Left hindlimb (tissue), 1 donor: ENCODE measurements at regions not wholly inside any gene's neighbourhood (a gene's known extent, or its start where the extent isn't known, plus 50 kb on each side); places are given as distances from the start of the nearest gene placed in this dataset.
"Not testable (repeated sequence)": the region's sequence is repeated elsewhere in the genome, so short reads cannot be mapped to it uniquely, and the experiment has no call there.

ENCODE experiments used
- DNase-seq: peaks from one replicate; pipeline ENCODE4 v3.0.0-alpha.2; 2018

DNA sequence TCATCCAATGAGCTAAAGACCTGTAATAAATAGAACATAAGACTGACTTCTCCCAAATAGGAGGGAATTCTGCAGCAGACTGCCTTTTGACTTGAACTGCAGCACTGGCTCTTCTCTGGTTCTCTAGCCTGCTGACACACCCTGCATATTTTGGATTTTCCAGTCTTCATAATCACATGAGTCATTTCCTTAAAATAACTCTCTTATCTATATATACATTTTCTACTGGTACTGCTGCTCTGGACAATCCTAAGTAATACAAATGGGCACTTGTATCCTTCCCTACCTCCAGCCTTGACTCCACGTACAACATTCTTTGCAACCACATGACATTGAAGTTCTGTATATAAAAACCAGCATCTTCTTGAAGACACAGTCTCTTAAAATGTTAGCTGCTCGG is 429.4 kb upstream of the TMPRSS15 start:
- DNase-seq, result no peak

DNA sequence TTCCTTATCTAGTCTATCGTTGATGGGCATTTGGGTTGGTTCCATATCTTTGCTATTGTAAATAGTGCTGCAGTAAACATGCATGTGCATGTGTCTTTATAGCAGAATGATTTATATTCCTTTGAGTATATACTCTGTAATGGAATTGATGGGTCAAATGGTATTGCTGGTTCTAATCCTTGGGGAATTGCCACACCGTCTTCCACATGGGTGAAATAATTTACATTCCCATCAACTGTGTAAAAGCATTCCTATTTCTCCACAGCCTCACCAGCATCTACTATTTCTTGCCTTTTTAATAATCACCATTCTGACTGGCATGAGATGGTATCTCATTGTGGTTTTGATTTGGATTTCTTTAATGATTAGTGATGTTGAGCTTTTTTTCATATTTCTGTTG is 430.5 kb upstream of the TMPRSS15 start:
- DNase-seq, result not testable (repeated sequence)

DNA sequence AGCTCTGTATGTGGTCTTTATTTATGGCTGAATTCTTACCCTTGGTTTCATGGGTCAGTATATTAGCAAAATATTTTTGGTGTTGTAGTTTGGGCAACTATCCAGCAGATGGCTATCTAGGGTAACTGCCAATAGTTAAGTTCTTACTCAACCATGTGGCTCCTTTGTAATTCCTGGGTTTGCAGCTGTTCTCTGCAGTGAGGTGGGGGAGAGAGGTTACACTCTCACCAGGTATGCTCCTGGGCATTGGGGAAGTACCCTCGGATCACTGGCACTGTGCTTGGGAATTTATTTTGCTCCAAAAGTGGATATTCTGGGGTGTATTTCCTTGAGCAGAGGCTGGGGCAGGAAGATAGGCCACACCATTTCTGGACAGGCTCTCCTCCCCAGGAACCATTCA is 436.7 kb upstream of the TMPRSS15 start:
- no peak for DNase-seq

DNA sequence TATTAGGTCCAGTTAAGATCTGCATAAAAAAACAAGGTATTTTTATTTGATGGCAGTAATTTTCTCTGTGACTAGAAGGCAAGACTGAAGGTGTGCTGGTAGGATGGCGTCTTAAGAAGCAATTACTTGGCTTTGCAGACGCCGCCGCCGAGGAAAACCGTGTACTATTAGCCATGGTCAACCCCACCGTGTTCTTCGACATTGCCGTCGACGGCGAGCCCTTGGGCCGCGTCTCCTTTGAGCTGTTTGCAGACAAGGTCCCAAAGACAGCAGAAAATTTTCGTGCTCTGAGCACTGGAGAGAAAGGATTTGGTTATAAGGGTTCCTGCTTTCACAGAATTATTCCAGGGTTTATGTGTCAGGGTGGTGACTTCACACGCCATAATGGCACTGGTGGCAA is 454.0 kb upstream of the TMPRSS15 start:
- DNase-seq, result not testable (repeated sequence)

DNA sequence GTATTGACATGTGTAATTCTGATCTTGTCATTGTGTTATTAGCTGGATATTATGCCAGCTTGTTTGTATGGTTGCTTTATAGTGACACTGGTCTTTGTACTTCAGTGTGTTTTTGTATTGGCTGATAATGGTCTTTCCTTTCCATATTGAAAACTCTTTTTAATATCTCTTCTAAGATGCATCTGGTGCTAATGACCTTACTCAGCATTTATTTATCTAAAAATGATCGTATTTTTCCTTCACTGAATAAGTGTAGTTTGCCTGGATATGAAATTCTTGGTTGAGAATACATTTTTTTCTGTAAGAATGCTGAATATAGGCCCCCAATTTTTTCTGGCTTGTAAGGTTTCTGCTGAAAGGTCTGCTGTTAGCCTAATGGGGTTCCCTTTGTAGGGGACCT is 465.5 kb upstream of the TMPRSS15 start:
- no peak for DNase-seq

DNA sequence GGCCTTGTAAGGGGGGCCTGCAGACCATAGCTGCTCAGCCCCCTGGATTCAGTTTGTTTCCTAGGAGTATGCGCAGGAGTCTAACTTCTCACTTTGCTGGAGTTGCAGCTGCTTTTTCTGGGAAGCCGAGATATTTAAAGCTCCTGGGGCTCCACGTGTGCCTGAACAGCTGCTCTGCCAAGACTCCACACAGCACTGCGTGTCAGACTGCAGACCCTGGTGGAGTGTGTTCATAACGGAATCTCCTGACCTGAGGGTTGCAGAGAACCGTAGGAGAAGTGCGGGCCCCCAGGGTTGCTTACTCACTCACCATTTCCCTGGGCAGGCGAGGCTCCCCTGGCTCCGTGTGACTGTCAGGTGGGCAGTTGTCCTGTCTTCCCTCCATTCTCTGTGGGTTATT is 474.3 kb upstream of the TMPRSS15 start:
- DNase-seq, result peak; percentile 63

DNA sequence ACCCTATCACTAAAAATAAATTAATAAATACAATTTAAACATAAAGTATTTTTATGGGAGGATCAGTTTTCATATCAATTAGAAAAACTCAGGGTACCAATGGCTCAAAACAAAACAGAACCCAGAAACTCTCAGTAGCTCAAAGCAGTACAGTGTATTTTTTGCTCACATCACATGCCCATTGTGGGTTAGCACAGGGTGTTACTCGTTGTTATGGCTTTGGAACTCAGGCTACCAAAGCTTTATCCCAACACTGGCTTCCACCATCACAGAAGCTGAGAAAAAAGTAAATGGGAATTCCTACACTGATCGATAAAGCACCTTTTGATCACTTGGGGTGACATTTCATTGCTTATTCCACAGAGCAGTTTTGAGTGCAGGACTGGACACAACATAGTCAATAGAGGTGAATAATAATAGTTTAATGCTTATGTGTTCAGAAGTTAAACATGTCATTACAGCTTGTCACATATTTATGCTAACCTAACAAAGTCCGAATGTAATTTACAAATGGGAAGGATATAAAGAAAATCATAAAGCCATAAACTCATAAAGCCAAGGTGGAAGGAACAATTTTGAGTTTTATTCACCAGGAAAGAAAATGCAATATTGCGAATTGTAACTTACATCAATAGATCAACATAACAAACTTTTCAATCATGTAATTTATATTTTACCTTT is 484.5 kb upstream of the TMPRSS15 start:
- no peak for DNase-seq

DNA sequence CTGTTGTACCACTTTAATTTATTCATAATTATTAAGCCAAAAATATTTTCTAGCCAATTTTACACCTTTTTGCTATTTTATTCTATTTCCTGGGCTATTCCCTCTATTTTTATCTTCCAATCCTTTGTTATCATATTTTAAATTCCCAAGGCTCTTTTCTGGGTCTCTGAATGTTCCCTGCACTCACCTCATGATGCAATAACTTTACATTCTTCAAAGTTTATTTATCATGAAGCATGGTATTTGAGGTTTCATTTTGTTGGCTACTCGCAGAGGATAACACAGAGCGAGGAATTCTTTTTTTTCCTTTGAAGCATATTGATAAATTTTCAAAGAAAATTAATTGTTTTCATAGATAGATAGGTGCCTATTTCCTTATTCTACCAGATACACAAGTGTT is 489.8 kb upstream of the TMPRSS15 start:
- no peak for DNase-seq

DNA sequence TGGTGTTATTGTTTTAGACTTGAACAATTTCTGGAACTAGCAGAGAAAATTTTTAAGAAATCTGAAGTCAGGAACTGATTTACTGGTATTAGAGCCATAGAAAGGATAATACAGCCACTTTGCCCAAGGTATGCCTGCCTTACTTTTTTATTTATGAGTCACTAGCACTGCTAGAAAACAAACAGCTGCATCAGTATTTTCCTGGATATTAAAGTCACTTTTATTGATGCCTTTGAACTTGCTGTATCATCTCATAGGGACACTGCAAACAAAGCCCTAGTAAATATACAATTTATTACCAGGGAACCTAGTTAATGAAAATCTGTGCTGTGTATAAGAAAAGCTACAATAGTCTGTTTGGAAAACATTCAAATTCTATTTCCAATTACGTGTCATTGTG is 490.8 kb upstream of the TMPRSS15 start:
- no peak for DNase-seq

DNA sequence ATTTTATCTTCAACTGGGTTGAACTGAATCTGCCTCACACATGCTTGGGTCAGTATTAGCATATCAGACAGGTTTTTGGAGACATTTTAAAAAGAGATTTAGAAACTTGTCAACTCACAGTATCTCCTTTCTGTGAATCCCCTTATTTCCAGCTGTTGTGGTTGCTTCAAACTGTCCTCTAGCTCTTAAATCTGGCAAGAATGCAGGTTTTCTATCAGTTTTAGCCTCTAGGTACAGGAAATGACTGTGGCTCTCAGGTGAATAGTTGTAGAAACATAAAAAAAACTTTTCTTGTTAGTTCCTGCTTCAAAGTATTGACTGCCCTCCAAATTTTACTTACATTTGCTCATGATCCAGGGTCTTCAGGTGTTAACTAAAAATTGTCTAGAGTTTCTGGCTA is 495.7 kb upstream of the TMPRSS15 start:
- no peak for DNase-seq

DNA sequence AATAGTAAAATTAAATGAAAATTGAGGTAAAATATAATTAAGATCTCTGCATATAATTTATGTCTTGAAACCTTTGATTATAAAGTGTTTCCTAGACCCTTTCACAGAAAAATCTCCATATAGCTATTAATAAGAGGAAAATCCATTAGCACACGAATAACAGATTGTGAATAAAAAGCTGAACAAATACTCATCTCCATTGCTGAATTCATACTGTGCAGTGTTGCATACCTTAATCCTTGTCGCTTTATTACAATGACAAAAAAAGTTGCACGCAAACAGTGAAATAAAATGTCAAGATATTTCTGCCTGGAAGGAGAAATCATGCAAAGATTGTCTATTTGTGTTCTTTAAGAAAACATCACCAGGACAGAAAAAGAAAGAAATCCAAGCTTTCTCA is 499.1 kb upstream of the TMPRSS15 start:
- DNase-seq, result no peak

DNA sequence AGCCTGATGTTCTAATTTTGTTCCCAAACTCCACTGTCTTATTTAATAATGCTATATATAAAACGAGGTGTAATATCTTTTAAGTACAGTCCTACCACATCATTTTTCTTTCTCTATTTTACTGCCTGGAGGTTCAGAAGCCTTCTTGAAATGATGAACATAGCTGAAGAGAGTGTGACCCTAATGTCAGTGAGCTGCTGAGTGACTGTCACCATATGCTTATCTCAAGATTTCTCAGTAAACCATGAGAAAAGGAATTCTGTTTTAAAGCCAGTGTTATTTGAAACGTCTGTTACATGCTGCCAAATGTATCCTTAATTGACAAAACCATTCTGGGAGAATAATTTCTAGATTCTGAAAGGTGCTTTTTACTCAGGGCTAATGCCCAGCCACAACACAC is 503.5 kb upstream of the TMPRSS15 start:
- DNase-seq, result no peak

DNA sequence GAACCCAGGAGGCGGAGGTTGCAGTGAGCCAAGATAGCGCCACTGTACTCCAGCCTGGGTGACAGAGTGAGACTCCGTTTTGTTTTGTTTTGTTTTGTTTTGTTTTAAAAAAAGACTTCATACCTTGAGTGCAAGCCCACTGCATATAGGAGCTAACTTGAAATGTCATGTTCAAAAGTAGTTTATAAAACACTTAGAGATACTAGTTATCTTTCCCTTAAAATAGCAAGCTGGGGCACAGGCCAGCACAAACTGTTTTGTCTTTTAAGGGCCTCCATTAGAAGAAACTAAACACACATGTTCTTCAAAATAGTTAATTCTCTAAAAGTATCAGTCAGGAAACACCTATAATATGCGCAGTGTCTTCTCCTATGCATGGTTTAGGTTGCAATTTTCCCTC is 505.1 kb upstream of the TMPRSS15 start:
- DNase-seq, result no peak

DNA sequence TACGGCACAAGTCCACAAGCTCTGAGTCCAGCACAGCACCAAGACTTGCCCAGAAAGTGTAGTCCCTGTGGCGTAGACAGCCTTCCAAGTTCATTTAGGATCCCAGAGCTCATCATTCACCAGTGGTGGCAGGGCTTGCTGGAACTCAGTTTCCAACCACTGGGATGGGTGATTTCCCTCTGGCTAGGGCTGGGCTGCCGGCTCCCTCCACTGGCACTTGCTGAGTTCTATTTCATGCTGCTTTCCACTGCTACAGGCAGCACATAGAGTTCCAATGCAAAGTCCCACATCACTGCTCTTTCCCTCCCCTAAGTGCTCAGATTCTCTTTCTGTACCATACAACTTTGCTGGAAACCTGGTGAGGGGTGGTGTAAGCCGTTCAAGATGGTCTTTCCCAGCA is 510.3 kb upstream of the TMPRSS15 start:
- DNase-seq, result no peak

DNA sequence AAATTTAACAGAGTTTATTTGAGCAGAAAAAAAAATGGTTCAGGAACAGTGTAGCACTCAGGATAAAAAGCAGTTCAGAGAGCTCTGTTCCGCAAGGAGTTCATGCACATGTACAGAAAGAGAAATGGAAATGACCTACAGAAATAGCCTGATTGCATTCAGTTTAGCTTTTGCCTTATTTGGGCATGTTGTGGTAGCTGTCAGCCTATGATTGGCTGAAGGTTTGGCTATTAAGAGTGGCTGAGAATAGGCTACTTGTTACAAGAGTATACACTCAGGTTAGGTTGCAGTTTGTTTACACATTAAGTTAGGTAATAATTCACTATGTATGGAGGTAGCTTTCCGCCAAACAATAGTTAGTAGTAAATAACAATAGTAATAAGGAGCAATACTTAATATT is 511.0 kb upstream of the TMPRSS15 start:
- DNase-seq, result no peak

DNA sequence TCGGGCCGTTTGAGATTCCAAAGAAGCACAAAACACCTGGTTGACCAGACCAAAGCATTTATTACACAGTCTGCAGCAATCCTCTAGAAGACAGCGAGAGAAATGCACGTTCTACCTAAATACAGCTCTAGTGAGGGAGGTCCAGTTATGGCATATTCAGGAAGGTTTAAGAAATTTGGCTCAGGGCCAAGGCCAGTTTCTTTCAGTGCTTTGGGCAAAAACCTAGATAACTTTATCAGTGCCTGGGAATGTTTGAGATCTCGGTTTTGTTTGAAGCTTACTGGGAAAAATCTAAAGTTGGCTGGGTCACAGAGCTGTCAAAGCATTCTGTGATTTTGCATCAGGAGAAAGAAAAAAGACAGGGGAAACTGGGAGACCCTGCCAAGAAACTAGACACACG is 514.0 kb upstream of the TMPRSS15 start:
- DNase-seq, result no peak

DNA sequence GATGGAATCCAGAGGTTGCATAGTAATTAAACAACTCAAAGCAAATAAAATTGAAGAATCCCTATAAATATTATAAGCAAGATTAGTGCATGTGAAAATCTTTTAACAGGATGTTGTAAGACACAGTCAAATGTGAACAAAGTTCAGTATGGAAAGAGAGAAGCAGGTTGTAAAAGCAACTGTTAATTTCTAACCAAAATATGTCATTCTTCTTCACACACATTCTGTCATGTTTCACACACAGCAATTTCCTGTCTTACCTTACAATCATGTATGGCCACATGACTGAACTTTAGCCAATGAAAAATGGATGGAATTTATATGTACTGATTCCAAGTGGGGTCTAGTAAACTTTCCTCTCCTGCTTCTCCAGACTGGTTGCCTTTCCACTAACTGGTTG is 527.7 kb upstream of the TMPRSS15 start:
- DNase-seq, result no peak

DNA sequence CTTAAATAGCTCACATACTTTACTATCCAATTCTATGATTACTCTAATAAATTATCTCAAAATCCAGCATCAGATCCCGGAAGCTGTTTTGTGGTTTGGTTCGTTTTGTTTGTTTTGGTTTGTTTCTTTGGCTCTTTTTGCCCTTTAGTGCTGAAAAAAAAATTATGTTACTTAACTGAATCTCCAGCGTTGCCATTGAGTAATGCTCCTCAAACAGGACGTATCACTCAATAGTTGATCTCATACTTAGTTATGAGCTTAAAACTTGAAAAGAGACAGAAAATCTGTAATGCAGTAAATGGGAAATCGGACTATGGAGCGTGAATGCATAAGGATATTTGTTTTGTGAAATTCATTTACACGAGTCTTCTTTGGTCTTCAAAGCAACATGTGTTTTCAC is 533.8 kb upstream of the TMPRSS15 start:
- DNase-seq, result no peak

DNA sequence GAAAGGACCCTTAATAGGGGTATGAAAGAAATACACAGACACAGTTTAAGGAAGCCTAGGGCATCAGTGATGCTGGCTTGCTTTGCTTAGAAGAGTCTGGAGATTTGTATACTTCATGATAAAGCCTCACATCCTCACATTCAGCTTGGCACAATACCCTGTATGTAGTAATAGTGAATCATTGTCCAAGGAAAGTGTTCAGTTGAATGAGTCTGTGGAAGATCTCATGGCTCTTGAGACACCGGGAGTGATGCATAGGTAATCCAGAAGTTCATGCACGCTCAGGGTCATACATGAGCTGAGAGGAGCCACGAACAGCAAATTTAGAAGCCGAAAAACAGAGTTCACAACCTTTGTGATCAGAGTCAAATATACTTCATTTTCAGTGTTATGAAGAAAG is 537.2 kb upstream of the TMPRSS15 start:
- no peak for DNase-seq

DNA sequence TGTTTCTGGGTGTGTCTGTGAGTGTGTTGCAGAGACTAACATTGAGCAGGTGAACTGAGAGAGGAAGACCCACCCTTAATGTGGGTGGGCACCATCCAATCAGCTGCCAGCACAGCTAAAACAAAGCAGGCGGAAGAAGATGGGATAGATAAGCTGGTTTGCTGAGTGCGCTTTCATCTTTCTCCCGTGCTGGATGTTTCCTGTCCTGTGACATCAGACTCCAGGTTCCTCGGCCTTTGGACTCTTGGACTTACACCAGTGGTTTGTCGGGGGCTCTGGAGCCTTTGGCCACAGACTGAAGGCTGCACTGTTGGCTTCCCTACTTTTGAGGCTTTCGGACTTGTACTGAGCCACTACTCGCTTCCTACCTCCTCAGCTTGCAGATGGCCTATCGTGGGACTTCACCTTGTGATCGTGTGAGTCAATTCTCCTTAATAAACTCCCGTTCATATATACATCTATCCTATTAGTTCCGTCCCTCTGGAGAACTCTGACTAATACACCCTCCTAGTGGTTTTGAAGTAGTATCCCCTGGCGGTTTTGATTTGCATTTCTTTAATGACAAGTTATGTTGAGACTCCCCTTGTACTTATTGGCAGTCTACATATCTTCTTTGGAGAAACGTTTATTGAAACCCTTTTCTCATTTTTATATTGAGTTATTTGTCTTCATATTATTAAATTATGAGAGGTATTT is 546.6 kb upstream of the TMPRSS15 start:
- no peak for DNase-seq

DNA sequence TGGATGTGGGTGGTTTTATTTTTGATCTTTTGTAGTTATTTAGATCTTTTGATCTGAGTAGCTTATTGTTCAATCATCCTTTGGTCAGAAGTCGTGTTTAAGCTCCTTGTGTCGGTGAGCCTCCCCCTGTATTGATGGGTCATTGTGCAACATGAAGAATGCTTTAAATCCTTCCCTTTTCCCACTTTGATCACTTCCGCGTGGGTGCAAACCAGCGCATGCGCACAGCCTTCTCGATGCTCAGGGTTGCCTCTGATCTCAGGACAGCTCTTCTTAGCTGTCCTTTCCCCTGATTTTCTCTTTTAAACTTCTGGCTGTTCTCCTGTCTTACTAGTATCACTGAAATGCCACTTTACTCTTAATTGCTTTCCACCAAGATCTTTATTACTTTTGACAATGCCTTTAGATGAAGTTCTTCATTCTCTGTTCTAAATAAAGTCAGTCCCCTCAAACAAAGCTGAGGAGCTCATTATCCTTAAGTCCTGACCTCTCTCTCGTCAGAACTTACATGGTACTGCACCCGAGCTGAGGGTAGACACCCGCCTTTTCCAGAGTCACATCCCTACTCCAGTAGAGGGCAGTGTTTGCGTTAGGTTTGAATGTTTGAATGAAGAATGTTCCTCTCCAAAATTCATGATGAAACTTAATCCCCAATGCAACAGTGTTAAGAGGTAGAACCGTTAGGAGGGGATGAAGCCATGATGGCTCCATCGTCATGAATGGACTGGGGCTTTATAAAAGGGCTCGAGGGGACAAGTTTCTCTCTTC is 547.9 kb upstream of the TMPRSS15 start:
- DNase-seq, result no peak

DNA sequence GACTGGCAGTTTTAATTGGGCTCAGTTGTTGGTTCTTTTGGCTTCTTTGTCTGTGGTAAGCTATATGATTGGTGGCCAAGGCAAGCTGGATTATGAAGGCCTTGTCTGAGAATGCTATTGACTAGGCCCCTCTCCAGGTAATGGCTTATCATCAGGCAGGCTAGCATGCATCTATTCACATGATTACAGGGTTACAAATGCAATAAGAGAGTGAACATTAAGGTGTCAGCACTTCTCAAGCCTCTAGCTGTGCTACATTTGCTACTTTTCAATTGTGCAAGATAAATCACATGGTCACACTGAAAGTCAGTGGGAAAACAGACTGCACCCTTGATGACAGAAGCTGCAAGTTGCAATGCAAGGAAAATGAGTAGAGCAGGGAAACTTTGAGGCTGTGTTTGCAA is 550.9 kb upstream of the TMPRSS15 start:
- no peak for DNase-seq

DNA sequence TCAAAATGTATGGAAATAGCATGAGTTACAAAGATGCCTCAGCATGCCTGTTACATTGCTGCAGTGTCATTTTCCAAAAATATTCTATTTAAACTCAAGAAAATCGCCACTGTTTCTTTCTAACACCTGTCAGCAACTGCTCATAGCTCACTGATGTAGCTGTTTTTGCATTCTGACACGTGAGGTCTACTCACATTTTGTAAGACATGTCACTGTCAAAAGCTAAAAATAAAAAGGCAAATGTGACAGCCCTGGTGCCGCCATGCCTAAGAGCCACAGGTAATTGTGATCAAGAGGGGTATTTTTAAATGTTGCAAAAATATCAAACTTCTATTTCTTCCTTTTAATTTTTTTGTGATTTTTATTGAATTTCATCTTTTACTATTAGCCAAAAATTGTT is 556.2 kb upstream of the TMPRSS15 start:
- no peak for DNase-seq

DNA sequence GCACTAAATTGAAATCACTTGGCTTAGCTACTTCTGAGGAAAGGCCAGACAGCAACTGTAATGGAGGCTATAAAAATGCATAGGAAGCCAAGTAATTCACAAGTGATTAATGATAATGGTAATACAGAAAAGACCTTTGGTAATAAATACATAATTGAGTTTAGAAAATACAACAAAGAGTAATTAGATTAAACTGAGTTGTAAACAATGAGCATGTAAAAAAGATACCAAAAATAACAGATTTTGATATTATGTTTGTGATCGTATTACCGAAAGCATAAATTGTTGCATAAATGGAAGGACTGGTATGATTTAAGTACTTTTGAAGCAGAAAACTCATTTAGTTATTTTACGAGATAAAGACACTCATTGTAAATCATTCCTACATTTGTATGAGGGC is 556.7 kb upstream of the TMPRSS15 start:
- DNase-seq, result no peak
